ENCODE measurements at regions not wholly inside any gene's neighbourhood (a gene's known extent, or its start where the extent isn't known, plus 50 kb on each side); places are given as distances from the start of the nearest gene placed in this dataset.

DNA sequence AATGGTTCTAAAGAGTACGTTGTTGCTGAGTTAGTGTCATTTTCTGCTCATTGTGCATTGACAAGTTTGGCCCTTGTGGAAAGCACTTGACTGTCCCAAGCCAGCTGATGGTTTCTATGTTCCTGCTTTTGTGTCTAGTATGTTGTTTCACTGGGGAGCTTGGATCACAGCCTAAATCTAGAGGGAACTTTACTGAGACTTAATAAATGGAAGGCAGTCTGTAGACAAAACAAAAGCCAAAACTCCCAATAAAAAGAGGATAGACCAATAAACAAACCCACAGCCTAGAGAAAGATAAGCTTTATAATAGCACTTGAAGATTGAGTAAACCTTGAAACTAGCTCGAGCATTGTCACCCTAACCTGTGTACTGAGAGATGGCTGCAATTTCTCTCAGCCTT is 196.8 kb downstream of the ADRA2A start:
- no peak for DNase-seq (ENCODE audit: low spot score in 2 of 2)
- Histone ChIP-seq H3K36me3 (no peaks in the 10 kb centered on the region), H3K4me3 (no peak overlapping the region), H3K27ac (no peak overlapping the region), H3K9me3 (no peaks in the 10 kb centered on the region), H3K4me1 (no peaks in the 10 kb centered on the region), H3K27me3 (no peaks in the 10 kb centered on the region)
- WGBS, 2 donors = 58 to 68% methylated on average over 2 of the region's 2 CpGs
- TF ChIP-seq POLR2A (IDR thresholded peaks at IDR 0.05) = no peak
- TF ChIP-seq, protein P1, sequence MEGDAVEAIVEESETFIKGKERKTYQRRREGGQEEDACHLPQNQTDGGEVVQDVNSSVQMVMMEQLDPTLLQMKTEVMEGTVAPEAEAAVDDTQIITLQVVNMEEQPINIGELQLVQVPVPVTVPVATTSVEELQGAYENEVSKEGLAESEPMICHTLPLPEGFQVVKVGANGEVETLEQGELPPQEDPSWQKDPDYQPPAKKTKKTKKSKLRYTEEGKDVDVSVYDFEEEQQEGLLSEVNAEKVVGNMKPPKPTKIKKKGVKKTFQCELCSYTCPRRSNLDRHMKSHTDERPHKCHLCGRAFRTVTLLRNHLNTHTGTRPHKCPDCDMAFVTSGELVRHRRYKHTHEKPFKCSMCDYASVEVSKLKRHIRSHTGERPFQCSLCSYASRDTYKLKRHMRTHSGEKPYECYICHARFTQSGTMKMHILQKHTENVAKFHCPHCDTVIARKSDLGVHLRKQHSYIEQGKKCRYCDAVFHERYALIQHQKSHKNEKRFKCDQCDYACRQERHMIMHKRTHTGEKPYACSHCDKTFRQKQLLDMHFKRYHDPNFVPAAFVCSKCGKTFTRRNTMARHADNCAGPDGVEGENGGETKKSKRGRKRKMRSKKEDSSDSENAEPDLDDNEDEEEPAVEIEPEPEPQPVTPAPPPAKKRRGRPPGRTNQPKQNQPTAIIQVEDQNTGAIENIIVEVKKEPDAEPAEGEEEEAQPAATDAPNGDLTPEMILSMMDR (IDR thresholded peaks at IDR 0.05) = no peak
- TF ChIP-seq EP300 (IDR thresholded peaks at IDR 0.05) = no peak

DNA sequence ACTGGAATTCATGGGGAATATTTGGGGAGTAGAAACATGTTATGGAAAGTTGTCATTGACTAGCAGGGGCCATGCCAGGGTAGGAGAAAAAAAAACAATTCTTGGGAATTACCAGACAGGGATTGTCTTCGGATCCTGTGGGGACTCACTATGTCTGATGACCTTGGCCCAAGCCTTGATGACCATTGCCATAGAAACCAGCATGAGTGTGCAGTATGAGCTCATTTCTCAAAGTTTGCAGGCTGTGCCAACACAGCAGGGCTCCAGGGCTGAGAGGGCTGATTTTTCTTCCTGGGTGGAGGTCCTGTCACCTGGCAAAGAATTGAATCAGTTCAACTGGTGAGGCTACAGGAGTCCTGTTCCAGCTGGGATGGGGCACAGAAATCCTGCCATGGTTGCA is 198.3 kb downstream of the ADRA2A start:
- 15 to 46% methylated on average over 1 of the region's 1 CpG for WGBS, 2 donors
- Histone ChIP-seq H3K9me3 (no peaks in the 10 kb centered on the region), H3K4me1 (no peaks in the 10 kb centered on the region), H3K4me3 (no peak overlapping the region), H3K36me3 (no peaks in the 10 kb centered on the region), H3K27me3 (no peaks in the 10 kb centered on the region), H3K27ac (no peak overlapping the region)
- TF ChIP-seq, protein P1 (IDR thresholded peaks at IDR 0.05) = no peak
- TF ChIP-seq EP300 (IDR thresholded peaks at IDR 0.05) (no peak), POLR2A (IDR thresholded peaks at IDR 0.05) (no peak)
- no peak for DNase-seq (ENCODE audit: low spot score in 2 of 2)

DNA sequence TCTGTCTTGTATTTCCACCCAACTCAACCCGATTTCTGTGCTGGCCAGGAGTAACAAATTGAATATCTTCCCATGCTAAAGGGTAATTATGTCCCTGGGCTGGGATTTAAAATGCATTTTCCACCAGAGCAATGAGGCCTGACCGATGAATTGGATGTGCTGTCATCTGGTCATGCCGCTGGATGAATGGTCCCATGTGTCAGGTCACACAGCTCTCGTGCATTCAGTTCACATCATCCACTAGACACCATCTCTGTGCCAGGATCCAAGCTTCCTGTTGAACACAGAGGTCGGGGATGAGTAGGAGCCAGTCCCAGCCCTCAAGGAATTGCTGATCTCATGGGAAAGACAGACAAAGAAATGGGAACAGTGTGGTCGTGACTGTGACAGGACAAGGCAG is 200.8 kb downstream of the ADRA2A start:
- H3K36me3 ChIP-seq = no peaks in the 10 kb centered on the region
- no peak overlapping the region for H3K27ac ChIP-seq
- no peaks in the 10 kb centered on the region for H3K9me3 ChIP-seq
- TF ChIP-seq POLR2A (IDR thresholded peaks at IDR 0.05) (no peak), EP300 (IDR thresholded peaks at IDR 0.05) (no peak)
- TF ChIP-seq, protein P1 (IDR thresholded peaks at IDR 0.05) = no peak
- H3K27me3 ChIP-seq = no peaks in the 10 kb centered on the region
- peaks cover 0 to 7% (median 0%) of the 10 kb centered on the region in 4 donors for H3K4me1 ChIP-seq
- 72 to 73% methylated on average over 6 of the region's 6 CpGs for WGBS, 2 donors
- no peak overlapping the region for H3K4me3 ChIP-seq
- no peak for DNase-seq (ENCODE audit: low spot score in 2 of 2)

DNA sequence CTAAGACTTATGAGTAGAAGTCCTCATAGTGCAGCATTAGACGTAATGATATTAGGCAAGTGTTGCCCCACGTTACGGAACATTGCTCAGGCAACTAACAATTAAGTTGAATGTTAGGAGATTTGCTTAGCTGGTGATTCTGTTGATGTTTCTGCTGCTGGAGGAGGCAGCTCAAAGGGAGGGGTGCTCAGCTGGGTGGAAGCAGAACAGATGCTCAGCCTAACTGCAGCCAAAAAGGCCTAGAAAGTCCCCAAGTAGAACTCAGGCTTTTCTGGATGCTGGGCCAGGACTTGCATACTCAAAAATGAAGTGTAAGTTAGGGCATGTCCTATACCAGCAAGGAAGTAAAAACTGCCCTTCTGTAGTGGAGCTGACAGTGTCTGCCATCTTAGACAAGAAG is 201.4 kb downstream of the ADRA2A start:
- no peaks in the 10 kb centered on the region for H3K27me3 ChIP-seq
- no peak overlapping the region for H3K4me3 ChIP-seq
- TF ChIP-seq EP300 (IDR thresholded peaks at IDR 0.05) = no peak
- TF ChIP-seq, protein P1 (IDR thresholded peaks at IDR 0.05) = no peak
- no peak for TF ChIP-seq POLR2A (IDR thresholded peaks at IDR 0.05)
- H3K9me3 ChIP-seq = no peaks in the 10 kb centered on the region
- H3K4me1 ChIP-seq = peaks cover 0 to 7% (median 0%) of the 10 kb centered on the region in 4 donors
- 78 to 85% methylated on average over 3 of the region's 3 CpGs for WGBS, 2 donors
- DNase-seq (ENCODE audit: low spot score in 2 of 2) = no peak
- H3K27ac ChIP-seq = no peak overlapping the region
- no peaks in the 10 kb centered on the region for H3K36me3 ChIP-seq

DNA sequence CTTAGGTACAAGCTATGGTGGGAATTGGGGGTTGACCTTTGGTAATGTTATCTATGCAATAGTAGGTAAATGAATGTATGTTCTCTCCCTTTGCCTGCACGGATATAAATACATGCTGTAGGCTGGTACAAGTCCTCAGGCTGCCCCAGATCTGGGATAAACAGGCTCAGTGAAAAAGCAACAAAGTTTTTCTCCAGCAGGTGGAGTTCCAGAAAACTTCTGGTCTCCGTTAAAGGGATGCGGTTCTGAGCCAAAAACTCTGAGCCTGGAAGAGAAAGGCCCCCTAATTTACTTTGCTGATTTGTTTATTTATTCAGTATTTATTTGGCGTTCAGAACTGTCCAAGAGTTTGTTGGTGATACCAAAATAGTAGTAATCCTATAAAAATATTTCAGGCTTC is 204.7 kb downstream of the ADRA2A start:
- WGBS, 2 donors = 12% methylated on average over 4 of the region's 4 CpGs
- H3K9me3 ChIP-seq = no peaks in the 10 kb centered on the region
- no peak overlapping the region for H3K27ac ChIP-seq
- DNase-seq (ENCODE audit: low spot score in 2 of 2) = peak in 1 of 2 donors; percentile 13
- H3K27me3 ChIP-seq = no peaks in the 10 kb centered on the region
- H3K36me3 ChIP-seq = no peaks in the 10 kb centered on the region
- TF ChIP-seq, protein P1 (IDR thresholded peaks at IDR 0.05) = peak in 4 of 5 experiments; percentile 18 to 42 (median 28)
- TF ChIP-seq EP300 (IDR thresholded peaks at IDR 0.05) (no peak), POLR2A (IDR thresholded peaks at IDR 0.05) (no peak)
- H3K4me3 ChIP-seq = no peak overlapping the region
- H3K4me1 ChIP-seq = peaks cover 0 to 7% (median 0%) of the 10 kb centered on the region in 4 donors
